ENCODE measurements at regions not wholly inside any gene's neighbourhood (a gene's known extent, or its start where the extent isn't known, plus 50 kb on each side); places are given as distances from the start of the nearest gene placed in this dataset.
"Not testable (repeated sequence)": the region's sequence is repeated elsewhere in the genome, so short reads cannot be mapped to it uniquely, and the experiment has no call there.

GRCh38 chr3:194867270-194867983 lies 181.7 kb downstream of the FAM43A start:
- DNase-seq (ENCODE audit: low spot score) = no peak

- no peak for DNase-seq (ENCODE audit: low spot score)
Measured at GRCh38 chr3:194868831-194869230, 183.1 kb downstream of the FAM43A start.

GRCh38 chr3:194869482-194870169 lies 183.9 kb downstream of the FAM43A start:
- DNase-seq (ENCODE audit: low spot score) = no peak

GRCh38 chr3:194870394-194871110 lies 184.9 kb downstream of the FAM43A start:
- no peak for DNase-seq (ENCODE audit: low spot score)

GRCh38 chr3:194871143-194871863 lies 185.6 kb downstream of the FAM43A start:
- DNase-seq (ENCODE audit: low spot score) = no peak

GRCh38 chr3:194871864-194872668 lies 186.4 kb downstream of the FAM43A start:
- no peak for DNase-seq (ENCODE audit: low spot score)

- DNase-seq (ENCODE audit: low spot score) = no peak
Measured at GRCh38 chr3:194872669-194872977, 186.9 kb downstream of the FAM43A start.

GRCh38 chr3:194873474-194873873 lies 187.8 kb downstream of the FAM43A start:
- not testable (repeated sequence) for DNase-seq (ENCODE audit: low spot score)

GRCh38 chr3:194874206-194874605 lies 188.5 kb downstream of the FAM43A start:
- DNase-seq (ENCODE audit: low spot score) = no peak

- no peak for DNase-seq (ENCODE audit: low spot score)
Measured at GRCh38 chr3:194874783-194875182, 189.1 kb downstream of the FAM43A start.

- no peak for DNase-seq (ENCODE audit: low spot score)
Measured at GRCh38 chr3:194875581-194876402, 190.1 kb downstream of the FAM43A start.

GRCh38 chr3:194876403-194877095 lies 190.9 kb downstream of the FAM43A start:
- no peak for DNase-seq (ENCODE audit: low spot score)

GRCh38 chr3:194877291-194878119 lies 191.8 kb downstream of the FAM43A start:
- no peak for DNase-seq (ENCODE audit: low spot score)

- DNase-seq (ENCODE audit: low spot score) = no peak
Measured at GRCh38 chr3:194879126-194879877, 193.6 kb downstream of the FAM43A start.

- DNase-seq (ENCODE audit: low spot score) = no peak
Measured at GRCh38 chr3:194879991-194880939, 194.6 kb downstream of the FAM43A start.

- DNase-seq (ENCODE audit: low spot score) = no peak
Measured at GRCh38 chr3:194880940-194881925, 195.6 kb downstream of the FAM43A start.

Measured in CD4-positive, alpha-beta T cell treated with Interleukin-15 for 4 hours (primary cell).